SK-N-SH treated with all-trans-retinoic acid at 6 μM for 48 hours (cell line): ENCODE measurements at regions not wholly inside any gene's neighbourhood (a gene's known extent, or its start where the extent isn't known, plus 50 kb on each side); places are given as distances from the start of the nearest gene placed in this dataset.

Experiments used
- ATAC-seq: fragments of 200-7000 bp; cut with Tn5 transposase; 3 replicates; pipeline ENCODE4 v1.9.1; 2020; ENCODE audit warnings: mild to moderate bottlenecking, moderate library complexity
- ARNTL ChIP-seq: fragments of 450-650 bp; formaldehyde crosslinking; IDR thresholded peaks from 2 replicates; pipeline ENCODE4 v1.5.0; 2020; ENCODE audit warnings: low read depth, mild to moderate bottlenecking, moderate library complexity, borderline replicate concordance
- BACH2 ChIP-seq: fragments of 250-450 bp; sonication (Bioruptor Pico); IDR thresholded peaks from 2 replicates; pipeline ENCODE4 v1.9.0; 2021; ENCODE audit warnings: mild to moderate bottlenecking, borderline replicate concordance
- CREB5 ChIP-seq: fragments of 250-450 bp; sonication (Bioruptor Pico); IDR thresholded peaks from 2 replicates; pipeline ENCODE4 v1.5.1; 2020; ENCODE audit warnings: low read depth, mild to moderate bottlenecking, moderate library complexity
- CSDC2 ChIP-seq: fragments of 250-450 bp; sonication (Bioruptor Pico); IDR thresholded peaks from 2 replicates; pipeline ENCODE4 v1.5.0; 2020; ENCODE audit warnings: mild to moderate bottlenecking, moderate library complexity
- CSRNP3 ChIP-seq: fragments of 250-450 bp; sonication (Bioruptor Pico); IDR thresholded peaks from 2 replicates; pipeline ENCODE4 v1.5.1; 2021; ENCODE audit warnings: mild to moderate bottlenecking, moderate library complexity
- ESRRG ChIP-seq: fragments of 250-450 bp; sonication (Bioruptor Pico); IDR thresholded peaks from 2 replicates; pipeline ENCODE4 v1.6.1; 2021; ENCODE audit warnings: mild to moderate bottlenecking
- ISL1 ChIP-seq: fragments of 250-450 bp; sonication (Bioruptor Pico); IDR thresholded peaks from 2 replicates; pipeline ENCODE4 v2.1.2; 2022; ENCODE audit warnings: mild to moderate bottlenecking, moderate library complexity
- OSR1 ChIP-seq: fragments of 250-450 bp; sonication (Bioruptor Pico); IDR thresholded peaks from 2 replicates; pipeline ENCODE4 v1.8.0; 2022; ENCODE audit warnings: moderate library complexity, mild to moderate bottlenecking, inconsistent platforms
- PATZ1 ChIP-seq: fragments of 250-450 bp; sonication (Bioruptor Pico); IDR thresholded peaks from 2 replicates; pipeline ENCODE4 v1.8.0; 2020; ENCODE audit warnings: mild to moderate bottlenecking, moderate library complexity, borderline replicate concordance
- POU6F1 ChIP-seq: fragments of 250-450 bp; sonication (Bioruptor Pico); IDR thresholded peaks from 2 replicates; pipeline ENCODE4 v1.8.0; 2021; ENCODE audit warnings: low read depth, mild to moderate bottlenecking, moderate library complexity, borderline replicate concordance
- RARB ChIP-seq: fragments of 250-450 bp; sonication (Bioruptor Pico); IDR thresholded peaks from 2 replicates; pipeline ENCODE4 v1.8.0; 2021; ENCODE audit warnings: mild to moderate bottlenecking, moderate library complexity
- SNAI2 ChIP-seq: fragments of 250-450 bp; sonication (Bioruptor Pico); IDR thresholded peaks from 2 replicates; pipeline ENCODE4 v1.5.0; 2020; ENCODE audit warnings: mild to moderate bottlenecking, moderate library complexity
- TCF4 ChIP-seq: fragments of 250-450 bp; sonication (Bioruptor Pico); IDR thresholded peaks from 2 replicates; pipeline ENCODE4 v1.8.0; 2021; ENCODE audit warnings: mild to moderate bottlenecking, moderate library complexity, borderline replicate concordance
- TOX ChIP-seq: fragments of 250-450 bp; sonication (Bioruptor Pico); IDR thresholded peaks from 2 replicates; pipeline ENCODE4 v1.8.0; 2021; ENCODE audit warnings: mild to moderate bottlenecking, moderate library complexity, borderline replicate concordance
- TSHZ2 ChIP-seq: fragments of 250-450 bp; sonication (Bioruptor Pico); IDR thresholded peaks from 2 replicates; pipeline ENCODE4 v1.5.0; 2020; ENCODE audit warnings: mild to moderate bottlenecking, moderate library complexity
- ZFP3 ChIP-seq: fragments of 250-450 bp; sonication (Bioruptor Pico); IDR thresholded peaks from 2 replicates; pipeline ENCODE4 v1.5.0; 2020; ENCODE audit warnings: mild to moderate bottlenecking, moderate library complexity
- ZNF565 ChIP-seq: fragments of 450-650 bp; formaldehyde crosslinking; conservative IDR thresholded peaks from 2 replicates; pipeline ENCODE4 v1.5.0; 2020; ENCODE audit warnings: low read depth, mild to moderate bottlenecking, moderate library complexity
- ZNF70 ChIP-seq: fragments of 450-650 bp; formaldehyde crosslinking; IDR thresholded peaks from 2 replicates; pipeline ENCODE4 v1.5.0; 2020; ENCODE audit warnings: mild to moderate bottlenecking, moderate library complexity
- ZNF8 ChIP-seq: fragments of 450-650 bp; formaldehyde crosslinking; IDR thresholded peaks from 2 replicates; pipeline ENCODE4 v1.5.0; 2020; ENCODE audit warnings: mild to moderate bottlenecking, moderate library complexity

GRCh38 chr1:22318279-22318981 lies 133.2 kb upstream of the ZBTB40 start (continued):
- TF ChIP-seq TSHZ2 (CRISPR knock-in tag) (peak; percentile 49; the same call in 1 of the 2 replicates), ZFP3 (CRISPR knock-in tag) (no peak), ESRRG (CRISPR knock-in tag) (no peak), CREB5 (CRISPR knock-in tag) (no peak)

- TF ChIP-seq ZNF565 (CRISPR knock-in tag) (no peak), CREB5 (CRISPR knock-in tag) (no peak), ZNF8 (CRISPR knock-in tag) (no peak), BACH2 (CRISPR knock-in tag) (no peak), OSR1 (no peak), TOX (CRISPR knock-in tag) (no peak), CSDC2 (CRISPR knock-in tag) (no peak), CSRNP3 (CRISPR knock-in tag) (no peak), PATZ1 (CRISPR knock-in tag) (no peak), RARB (CRISPR knock-in tag) (no peak), POU6F1 (no peak), ARNTL (CRISPR knock-in tag) (no peak), ESRRG (CRISPR knock-in tag) (no peak), ZFP3 (CRISPR knock-in tag) (no peak), TCF4 (CRISPR knock-in tag) (no peak), ISL1 (CRISPR knock-in tag) (no peak), SNAI2 (CRISPR knock-in tag) (no peak), ZNF70 (CRISPR knock-in tag) (no peak), TSHZ2 (CRISPR knock-in tag) (no peak)
- no peak for ATAC-seq
Observed at GRCh38 chr1:22319608-22320007, 132.0 kb upstream of the ZBTB40 start.
